A204.1 (cell line): ENCODE measurements at regions not wholly inside any gene's neighbourhood (a gene's known extent, or its start where the extent isn't known, plus 50 kb on each side); places are given as distances from the start of the nearest gene placed in this dataset.
A peak's percentile ranks its signal among the peaks of the same experiment; 100 is the strongest.
"Not testable (repeated sequence)": the region's sequence is repeated elsewhere in the genome, so short reads cannot be mapped to it uniquely, and the experiment has no call there.

ENCODE experiments used
- FAIRE-seq: peaks from 2 replicates; lab custom pipeline; 2012; peaks lifted over from hg19 to GRCh38; lab: Jason Lieb, UNC

- not testable (repeated sequence) for FAIRE-seq
Observed at GRCh38 chr14:36411951-36412350, 91.5 kb upstream of the MBIP start.

GRCh38 chr14:36408388-36408787 lies 88.0 kb upstream of the MBIP start:
- no peak for FAIRE-seq

GRCh38 chr14:36405589-36406274 lies 85.3 kb upstream of the MBIP start:
- no peak for FAIRE-seq

GRCh38 chr14:36402867-36403266 lies 82.4 kb upstream of the MBIP start:
- FAIRE-seq: no peak

GRCh38 chr14:36398463-36399291 lies 78.2 kb upstream of the MBIP start:
- no peak for FAIRE-seq

GRCh38 chr14:36397357-36397756 lies 76.9 kb upstream of the MBIP start:
- FAIRE-seq: no peak

GRCh38 chr14:36396798-36397197 lies 76.4 kb upstream of the MBIP start:
- no peak for FAIRE-seq

- no peak for FAIRE-seq
Observed at GRCh38 chr14:36394593-36394992, 74.2 kb upstream of the MBIP start.

- peak; percentile 30 for FAIRE-seq
Observed at GRCh38 chr14:36390718-36391117, 70.3 kb upstream of the MBIP start.

GRCh38 chr14:36383767-36384431 lies 63.5 kb upstream of the MBIP start:
- FAIRE-seq: no peak

- FAIRE-seq: no peak
Observed at GRCh38 chr14:36373982-36374673, 53.7 kb upstream of the MBIP start.
